ENCODE measurements at regions not wholly inside any gene's neighbourhood (a gene's known extent, or its start where the extent isn't known, plus 50 kb on each side); places are given as distances from the start of the nearest gene placed in this dataset.

GRCh38 chr15:62561571-62561970 lies 396.5 kb upstream of the C2CD4B start:
- no peak for TF ChIP-seq CTCF (conservative IDR thresholded peaks at IDR 0.05; ENCODE audit: low read depth, low read length)
- TF ChIP-seq EZH2 (IDR thresholded peaks at IDR 0.05; ENCODE audit: borderline replicate concordance, low read depth, low read length, poor library complexity, severe bottlenecking), result no peak

Data from A673 (cell line).